H1 (cell line): ENCODE measurements at regions not wholly inside any gene's neighbourhood (a gene's known extent, or its start where the extent isn't known, plus 50 kb on each side); places are given as distances from the start of the nearest gene placed in this dataset.

Source experiments
- CTCF ChIA-PET: fragments of 300-600 bp; sonication (Branson Sonifier 250); formaldehyde crosslinking; loops from one replicate; lab custom pipeline; 2021; ENCODE audit not compliant: partially characterized antibody; lab: Charles Lee
- POLR2A ChIA-PET: fragments of 300-600 bp; sonication (Branson Sonifier 250); formaldehyde crosslinking; loops from one replicate; lab custom pipeline; 2021; ENCODE audit warnings: inconsistent platforms; ENCODE audit not compliant: partially characterized antibody; lab: Charles Lee
- DNase-seq, 2 experiments: peaks; one replicate each; pipeline versions ENCODE4 v3.0.0 to v3.0.0-alpha.2; 2010 to 2022; ENCODE audit warnings: low spot score in 2 of 2, low read depth in 1 of 2, mixed read lengths in 1 of 2
- FAIRE-seq: peaks from 2 replicates; lab custom pipeline; 2011; peaks lifted over from hg19 to GRCh38; lab: Jason Lieb, UNC
- H2AFZ ChIP-seq: 2 replicates; pipeline ENCODE4 v1.8.1; 2012; ENCODE audit warnings: low read length, inconsistent platforms
- H2AK5ac ChIP-seq: 2 replicates; pipeline ENCODE4 v1.6.1; 2013; ENCODE audit warnings: low read depth, low read length
- H2BK120ac ChIP-seq: replicated peaks from 2 replicates; pipeline ENCODE3; 2013; ENCODE audit warnings: low read depth, low read length, inconsistent platforms
- H2BK12ac ChIP-seq: 2 replicates; pipeline ENCODE4 v1.6.1; 2013; ENCODE audit warnings: low read depth, low read length
- H2BK15ac ChIP-seq: 2 replicates; pipeline ENCODE4 v1.6.1; 2013; ENCODE audit warnings: low read length
- H2BK20ac ChIP-seq: 2 replicates; pipeline ENCODE4 v1.6.1; 2013; ENCODE audit warnings: low read length
- H2BK5ac ChIP-seq: 2 replicates; pipeline ENCODE4 v1.6.1; 2013; ENCODE audit warnings: low read depth, low read length
- H3K14ac ChIP-seq: 2 replicates; pipeline ENCODE4 v1.6.1; 2013; ENCODE audit warnings: inconsistent platforms; ENCODE audit not compliant: insufficient read length
- H3K18ac ChIP-seq: 2 replicates; pipeline ENCODE4 v1.6.1; 2013; ENCODE audit warnings: low read length; ENCODE audit errors: extremely low read depth
- H3K23ac ChIP-seq: 2 replicates; pipeline ENCODE4 v1.6.1; 2013; ENCODE audit warnings: inconsistent platforms; ENCODE audit not compliant: insufficient read length
- H3K23me2 ChIP-seq: 2 replicates; pipeline ENCODE4 v1.6.1; 2013; ENCODE audit warnings: low read depth, low read length
- H3K27ac ChIP-seq: 2 replicates; pipeline ENCODE4 v1.6.1; 2011; ENCODE audit warnings: low read depth, low read length, inconsistent platforms
- H3K27me3 ChIP-seq, 4 experiments: replicated peaks in 1 of 4; 1 replicate in 1 of 4; 2 replicates in 3 of 4; pipeline versions ENCODE4 v1.6.1 to v1.8.1; 2011 to 2013; ENCODE audit warnings: low read length in 3 of 4, mild to moderate bottlenecking in 3 of 4, inconsistent platforms in 2 of 4, mixed read lengths in 2 of 4, moderate library complexity in 1 of 4; ENCODE audit not compliant: control insufficient read depth in 3 of 4, insufficient read depth in 3 of 4; ENCODE audit errors: extremely low read depth in 1 of 4
- H3K36me3 ChIP-seq, 4 experiments: 2 replicates each; pipeline versions ENCODE4 v1.6.1 to v1.8.1; 2011 to 2013; ENCODE audit warnings: mild to moderate bottlenecking in 4 of 4, low read length in 3 of 4, moderate library complexity in 2 of 4, control low read depth in 1 of 4, inconsistent platforms in 1 of 4; ENCODE audit not compliant: insufficient read depth in 4 of 4, control insufficient read depth in 2 of 4
- H3K4ac ChIP-seq: replicated peaks from 2 replicates; pipeline ENCODE3; 2013; ENCODE audit warnings: low read length, low read depth, mixed read lengths, inconsistent platforms; ENCODE audit not compliant: insufficient read length
- H3K4me1 ChIP-seq, 4 experiments: replicated peaks in 1 of 4; 1 replicate in 1 of 4; 2 replicates in 3 of 4; pipeline versions ENCODE4 v1.6.1 to v1.8.1; 2011 to 2013; ENCODE audit warnings: low read length in 3 of 4, inconsistent platforms in 2 of 4, mixed read lengths in 1 of 4; ENCODE audit not compliant: insufficient read depth in 4 of 4, control insufficient read depth in 3 of 4
- H3K4me2 ChIP-seq, 2 experiments: 2 replicates each; pipeline versions ENCODE4 v1.6.1 to v1.8.1; 2011 to 2013; ENCODE audit warnings: low read depth in 2 of 2, low read length in 2 of 2, control low read depth in 1 of 2, inconsistent platforms in 1 of 2, mild to moderate bottlenecking in 1 of 2; ENCODE audit not compliant: insufficient read depth in 1 of 2
- H3K4me3 ChIP-seq, 4 experiments: fragments of 200-600, 300-600 bp in 1 of 4; sonication (generic), shearing (Covaris generic), sonication (Bioruptor Twin) in 1 of 4; 2 replicates each; pipeline versions ENCODE4 v1.5.1 to v1.8.1; 2011 to 2016; ENCODE audit warnings: low read length in 4 of 4, low read depth in 3 of 4, control low read depth in 2 of 4, inconsistent platforms in 2 of 4, mild to moderate bottlenecking in 2 of 4, mixed read lengths in 1 of 4, moderate library complexity in 1 of 4; ENCODE audit not compliant: insufficient read depth in 2 of 4; ENCODE audit errors: extremely low read depth in 1 of 4
- H3K56ac ChIP-seq: replicated peaks from 2 replicates; pipeline ENCODE3; 2013; ENCODE audit warnings: low read depth, mild to moderate bottlenecking, mixed read lengths, low read length, inconsistent platforms; ENCODE audit not compliant: insufficient read length
- H3K79me1 ChIP-seq: 2 replicates; pipeline ENCODE4 v1.6.1; 2013; ENCODE audit warnings: low read depth, low read length, control low read depth
- H3K79me2 ChIP-seq, 2 experiments: 2 replicates each; pipeline versions ENCODE4 v1.6.1 to v1.8.1; 2012 to 2013; ENCODE audit warnings: low read length in 2 of 2, mild to moderate bottlenecking in 2 of 2, inconsistent platforms in 1 of 2; ENCODE audit not compliant: insufficient read depth in 2 of 2, control insufficient read depth in 1 of 2
- H3K9ac ChIP-seq, 4 experiments: replicated peaks in 1 of 4; 1 replicate in 1 of 4; 2 replicates in 3 of 4; pipeline versions ENCODE4 v1.6.1 to v1.8.1; 2011 to 2013; ENCODE audit warnings: low read depth in 3 of 4, low read length in 3 of 4, control low read depth in 2 of 4, mild to moderate bottlenecking in 2 of 4, moderate library complexity in 2 of 4, inconsistent platforms in 1 of 4; ENCODE audit errors: extremely low read depth in 1 of 4
- H3K9me3 ChIP-seq, 2 experiments: 2 replicates each; pipeline versions ENCODE4 v1.6.1 to v1.8.1; 2012 to 2013; ENCODE audit warnings: mild to moderate bottlenecking in 2 of 2, moderate library complexity in 2 of 2, control low read depth in 1 of 2, inconsistent platforms in 1 of 2, low read depth in 1 of 2, low read length in 1 of 2, mixed read lengths in 1 of 2; ENCODE audit not compliant: insufficient read depth in 2 of 2
- H4K20me1 ChIP-seq, 2 experiments: replicated peaks in 1 of 2; 2 replicates each; pipeline versions ENCODE3 to v1.8.1; 2011 to 2013; ENCODE audit warnings: inconsistent platforms in 2 of 2, low read length in 2 of 2, mild to moderate bottlenecking in 1 of 2; ENCODE audit not compliant: insufficient read depth in 2 of 2, control insufficient read depth in 1 of 2
- H4K5ac ChIP-seq: 2 replicates; pipeline ENCODE4 v1.6.1; 2013; ENCODE audit warnings: low read length, low read depth, mixed read lengths, inconsistent platforms; ENCODE audit not compliant: insufficient read length
- H4K8ac ChIP-seq: 2 replicates; pipeline ENCODE4 v1.8.0; 2013; ENCODE audit warnings: mild to moderate bottlenecking, moderate library complexity, low read length, inconsistent platforms; ENCODE audit not compliant: insufficient read depth; ENCODE audit errors: extremely low read depth
- H4K91ac ChIP-seq: replicated peaks from 2 replicates; pipeline ENCODE3; 2013; ENCODE audit warnings: low read length, mixed read lengths, inconsistent platforms; ENCODE audit not compliant: insufficient read length
- BACH1 ChIP-seq: IDR thresholded peaks from 2 replicates; pipeline ENCODE4 v1.6.1; 2012; ENCODE audit warnings: low read length, improper control_type of control experiment
- BRCA1 ChIP-seq: IDR thresholded peaks from 2 replicates; pipeline ENCODE4 v1.6.1; 2012; ENCODE audit warnings: low read depth, low read length, improper control_type of control experiment
- CBX5 ChIP-seq: fragments of 300-800, 300-1000 bp; sonication (generic); IDR thresholded peaks from 2 replicates; pipeline ENCODE4 v1.7.1; 2016; ENCODE audit warnings: antibody characterized with exemption, low read length, low read depth
- CBX8 ChIP-seq: fragments of 300-800, 300-1000 bp; sonication (generic); IDR thresholded peaks from 2 replicates; pipeline ENCODE4 v1.7.1; 2016; ENCODE audit warnings: low read depth, low read length, borderline replicate concordance
- CEBPB ChIP-seq: IDR thresholded peaks from 2 replicates; pipeline ENCODE4 v1.6.1; 2012; ENCODE audit warnings: low read depth, low read length
- CHD2 ChIP-seq: IDR thresholded peaks from 2 replicates; pipeline ENCODE4 v1.6.1; 2012; ENCODE audit warnings: low read length, improper control_type of control experiment
- CTCF ChIP-seq, 3 experiments: IDR thresholded peaks; 1 replicate in 2 of 3; 2 replicates in 1 of 3; pipeline versions ENCODE4 v1.5.1 to v1.6.1; 2011; ENCODE audit warnings: low read length in 3 of 3, mild to moderate bottlenecking in 3 of 3, inconsistent platforms in 2 of 3, low read depth in 1 of 3, moderate library complexity in 1 of 3; ENCODE audit not compliant: insufficient read depth in 1 of 3; ENCODE audit errors: control extremely low read depth in 1 of 3
- EGR1 ChIP-seq: IDR thresholded peaks from 2 replicates; pipeline ENCODE4 v1.6.1; 2011; ENCODE audit warnings: low read depth, low read length, borderline replicate concordance
- FOSL1 ChIP-seq: IDR thresholded peaks from 2 replicates; pipeline ENCODE4 v1.6.1; 2011; ENCODE audit warnings: mild to moderate bottlenecking, low read depth, low read length, moderate library complexity; ENCODE audit not compliant: insufficient read depth
- SIX5 ChIP-seq: IDR thresholded peaks from 2 replicates; pipeline ENCODE4 v1.6.1; 2011; ENCODE audit warnings: mild to moderate bottlenecking, low read depth, low read length
- SP1 ChIP-seq: IDR thresholded peaks from 2 replicates; pipeline ENCODE4 v1.6.1; 2011; ENCODE audit warnings: low read depth, low read length
- TAF7 ChIP-seq: optimal IDR thresholded peaks from 2 replicates; pipeline ENCODE3; 2011; ENCODE audit warnings: low read depth, mild to moderate bottlenecking, inconsistent platforms, low read length, moderate library complexity, borderline replicate concordance
- TBP ChIP-seq: IDR thresholded peaks from 2 replicates; pipeline ENCODE4 v1.6.1; 2011; ENCODE audit warnings: low read depth, low read length, improper control_type of control experiment
- YY1 ChIP-seq: IDR thresholded peaks from 2 replicates; pipeline ENCODE4 v1.6.1; 2011; ENCODE audit warnings: low read depth, mild to moderate bottlenecking, low read length
- WGBS, 2 experiments: shearing (Covaris generic) in 1 of 2; methylation state at CpG; one replicate each; pipeline versions ENCODE4 v1.1.6 to v1.1.7; 2013 to 2015; ENCODE audit warnings: low lambda C conversion rate in 2 of 2, mixed read lengths in 2 of 2, inconsistent platforms in 1 of 2, low coverage in 1 of 2, missing lambda C conversion rate in 1 of 2; ENCODE audit not compliant: insufficient replicate concordance in 2 of 2, insufficient coverage in 1 of 2, insufficient read length in 1 of 2; ENCODE audit errors: extremely low coverage in 1 of 2, missing lambda C conversion rate in 1 of 2; 5-methylcytosine and 5-hydroxymethylcytosine counted together

GRCh38 chr3:78353231-78353630, 1313.3 kb downstream of the ROBO2 start:
- Histone ChIP-seq H3K27me3 (peaks cover 0 to under 1% (median 0%) of the 10 kb centered on the region in 4 experiments; a peak in 1 of 7 replicates), H3K4me2 (no peak overlapping the region), H3K79me1 (no peaks in the 10 kb centered on the region), H2BK20ac (no peak overlapping the region), H3K18ac (no peak overlapping the region), H3K56ac (no peak overlapping the region), H3K36me3 (peaks cover 0 to 2% (median 0%) of the 10 kb centered on the region in 4 experiments; a peak in 1 of 8 replicates), H2BK12ac (no peak overlapping the region), H2BK15ac (no peak overlapping the region), H3K23ac (no peak overlapping the region), H3K9ac (no peak overlapping the region), H4K91ac (no peak overlapping the region), H2AFZ (no peak overlapping the region), H3K79me2 (no peaks in the 10 kb centered on the region), H4K20me1 (no peaks in the 10 kb centered on the region), H2BK120ac (no peak overlapping the region), H3K23me2 (no peaks in the 10 kb centered on the region; the same call in 1 of the 2 replicates), H3K9me3 (no peaks in the 10 kb centered on the region; a peak in 2 of 4 replicates), H3K4me1 (no peaks in the 10 kb centered on the region), H4K5ac (no peak overlapping the region), H3K4ac (no peak overlapping the region), H4K8ac (no peak overlapping the region), H3K4me3 (no peak overlapping the region), H2AK5ac (no peak overlapping the region), H3K14ac (no peak overlapping the region), H3K27ac (no peak overlapping the region), H2BK5ac (no peak overlapping the region)
- WGBS, 2 experiments = 95% methylated on average over 3 of the region's 3 CpGs; no CpG with 5 or more reads in 1 of the 2 experiments
- CTCF ChIA-PET = interaction anchor here (1.4 kb wide), 1 partner anchor 9 kb away, joined by 3 read pairs; no protein-coding TSS in a partner anchor
- DNase-seq (no peak), FAIRE-seq (no peak)
- POLR2A ChIA-PET = no interaction called here
- TF ChIP-seq FOSL1 = no peak
- no peak for TF ChIP-seq TBP
- no peak for TF ChIP-seq CTCF (IDR thresholded peaks at IDR 0.05; ENCODE audit: control extremely low read depth in 1 of 3, insufficient read depth in 1 of 3, low read depth in 1 of 3, low read length in 3 of 3)
- TF ChIP-seq BACH1 = no peak
- TF ChIP-seq CBX5 = no peak
- no peak for TF ChIP-seq SP1
- no peak for TF ChIP-seq TAF7
- TF ChIP-seq CEBPB = no peak
- TF ChIP-seq YY1 = no peak
- no peak for TF ChIP-seq BRCA1
- no peak for TF ChIP-seq SIX5
- no peak for TF ChIP-seq CHD2
- no peak for TF ChIP-seq EGR1
- TF ChIP-seq CBX8 = no peak
